Right ventricle myocardium inferior (tissue), 1 donor: ENCODE measurements at regions not wholly inside any gene's neighbourhood (a gene's known extent, or its start where the extent isn't known, plus 50 kb on each side); places are given as distances from the start of the nearest gene placed in this dataset.

ENCODE experiments used
- ATAC-seq: fragments of 200-7000 bp; cut with Tn5 transposase; one replicate; pipeline ENCODE4 v1.9.1; 2020; ENCODE audit warnings: mild to moderate bottlenecking, moderate library complexity
- DNase-seq: peaks from one replicate; pipeline ENCODE4 v3.0.0; 2021; ENCODE audit errors: missing footprints
- intact Hi-C: fragments of 100-400 bp; cut with DNase I; formaldehyde crosslinking; loops from one replicate; pipeline ENCODE4 v1.11.0; 2022
- donor health status: DM: no; HTN: yes; CAD: no; lungs with severe emphysema.

DNA sequence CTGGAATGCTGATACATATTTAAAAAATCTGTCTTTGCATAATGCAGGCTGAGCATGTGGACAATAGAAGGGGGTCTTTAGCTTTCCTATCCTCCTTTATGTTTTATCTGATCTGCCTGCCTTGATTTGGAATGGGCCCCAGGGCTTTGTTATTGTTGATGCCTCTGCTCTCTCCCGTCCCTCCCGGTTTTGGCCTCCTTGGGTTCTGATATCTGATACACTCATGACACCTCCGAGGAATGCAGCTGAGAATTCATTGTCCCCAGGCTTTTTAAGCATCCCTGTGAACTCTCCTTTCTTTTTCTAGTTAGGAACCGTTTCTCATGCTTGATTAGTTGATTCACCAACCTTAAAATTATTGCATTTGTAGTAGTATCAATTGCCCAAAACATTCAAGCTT, 185.5 kb upstream of the RALGAPA2 start:
- ATAC-seq (no peak), DNase-seq (no peak)
- intact Hi-C loops = no loop called here

DNA sequence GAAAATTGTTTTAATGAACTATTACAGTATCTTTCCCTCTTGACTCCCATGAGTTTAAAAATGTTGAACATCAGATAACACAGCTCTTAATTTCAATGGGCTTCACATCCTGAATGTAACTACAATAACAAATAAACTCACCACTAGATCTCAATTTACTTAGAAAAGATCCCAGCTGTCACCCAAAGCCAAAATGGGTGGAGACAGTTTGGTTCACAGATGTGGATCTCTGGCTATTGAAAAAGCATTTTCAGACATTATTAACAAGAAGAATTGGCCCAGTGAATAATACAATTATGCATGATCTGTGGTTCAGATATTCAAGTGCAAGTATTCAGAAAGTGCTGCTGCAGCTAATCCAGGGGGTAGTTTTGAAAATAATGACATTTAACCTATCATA, 184.7 kb upstream of the RALGAPA2 start:
- ATAC-seq (no peak), DNase-seq (no peak)
- intact Hi-C loops = no loop called here

DNA sequence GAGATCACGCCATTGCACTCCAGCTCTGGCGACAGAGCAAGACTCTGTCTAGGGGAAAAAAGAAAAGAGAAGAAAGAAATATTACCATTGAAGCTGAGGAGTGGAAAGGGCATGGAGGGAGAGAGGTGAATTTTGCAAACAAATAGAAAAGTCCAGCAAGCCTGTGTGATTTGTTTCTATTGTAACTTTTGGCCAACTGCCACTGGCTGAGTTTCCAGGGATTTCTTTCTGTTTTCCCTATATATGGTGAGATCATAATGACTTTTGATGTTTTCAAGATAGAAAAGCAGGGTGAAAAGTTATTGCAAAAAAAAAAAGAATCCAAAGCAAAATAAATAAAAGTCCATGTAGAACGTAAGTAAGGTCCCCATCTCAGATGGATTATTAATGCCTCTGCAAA, 184.2 kb upstream of the RALGAPA2 start:
- intact Hi-C loops = no loop called here
- DNase-seq = no peak
- no peak for ATAC-seq

DNA sequence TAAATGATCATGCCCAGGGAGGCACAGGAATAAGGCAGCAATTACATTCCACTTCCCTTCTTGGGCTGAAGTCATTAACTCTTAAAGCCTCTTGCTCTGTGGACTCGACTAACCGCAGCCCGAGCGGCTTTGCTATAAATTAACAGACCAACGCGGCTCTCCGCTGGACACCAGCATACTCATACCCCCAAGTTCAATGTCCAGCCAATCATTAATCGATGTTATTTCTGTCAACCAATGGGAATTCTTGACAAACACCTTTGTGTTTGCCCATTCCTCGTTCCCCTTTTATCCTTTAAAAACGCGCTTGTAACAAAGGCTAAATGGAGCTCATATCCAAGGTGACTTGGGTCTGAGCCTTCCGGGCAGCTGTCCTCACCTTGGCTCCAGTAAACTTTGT, 183.1 kb upstream of the RALGAPA2 start:
- no peak for ATAC-seq

DNA sequence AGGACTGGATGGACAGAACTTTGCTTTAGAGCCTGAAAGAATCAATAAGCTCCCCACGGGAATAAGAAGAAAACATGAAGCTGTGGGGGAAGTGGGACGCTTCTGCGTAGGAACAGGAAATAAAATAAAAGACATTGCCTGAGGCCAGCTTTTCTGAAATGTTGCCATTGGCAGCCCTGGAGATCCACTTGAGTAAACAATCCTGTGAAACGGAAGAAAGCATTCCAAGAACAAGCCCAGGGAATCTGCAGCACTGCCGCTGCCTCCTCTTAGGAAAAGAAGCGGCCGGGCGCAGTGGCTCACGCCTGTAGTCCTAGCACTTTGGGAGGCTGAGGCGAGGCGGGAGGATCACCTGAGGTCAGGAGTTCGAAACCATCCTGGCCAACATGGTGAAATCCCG, 182.3 kb upstream of the RALGAPA2 start:
- ATAC-seq = no peak
- intact Hi-C loops = no loop called here
- no peak for DNase-seq

More for the DNA sequence above, 183.1 kb upstream of the RALGAPA2 start:
- intact Hi-C loops = no loop called here
- DNase-seq = no peak

DNA sequence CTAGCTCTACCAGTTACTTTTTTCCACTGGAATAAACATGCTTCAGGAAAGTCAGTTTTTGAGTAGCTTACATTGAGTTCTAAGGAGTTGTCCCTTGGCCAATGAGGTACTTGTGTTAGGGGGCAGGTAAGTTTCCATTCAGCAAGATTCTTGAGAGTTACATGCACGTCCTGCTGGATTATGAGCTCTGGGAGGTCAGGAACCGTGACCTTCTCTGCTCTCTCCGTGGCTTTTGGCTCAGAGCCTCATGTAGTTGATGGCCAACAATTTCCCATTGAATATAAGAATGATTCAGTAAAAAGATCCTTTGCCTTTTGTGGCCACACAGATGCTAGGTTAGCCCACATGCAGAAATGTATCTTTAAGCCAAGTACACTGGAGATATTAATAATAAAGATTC, 181.8 kb upstream of the RALGAPA2 start:
- intact Hi-C loops = no loop called here
- ATAC-seq (no peak), DNase-seq (no peak)

DNA sequence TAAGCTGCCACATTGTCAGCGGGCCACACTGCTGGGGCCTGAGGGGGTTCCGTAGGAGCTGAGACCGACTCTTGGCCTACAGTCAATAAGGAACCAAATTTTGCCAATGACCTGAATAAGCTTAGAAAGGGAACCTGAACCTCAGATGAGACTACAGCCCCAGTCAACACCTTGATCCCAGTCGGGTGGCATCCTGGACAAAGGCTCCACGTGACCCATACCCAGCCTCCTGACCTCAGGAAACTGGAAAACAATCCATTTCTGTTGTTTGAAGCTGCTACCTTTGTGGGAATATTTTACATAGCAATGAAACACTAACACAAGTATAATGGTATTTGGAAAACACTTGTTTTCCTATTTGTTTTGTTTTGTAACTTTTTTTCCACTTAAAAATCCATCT, 179.9 kb upstream of the RALGAPA2 start:
- intact Hi-C loops = no loop called here
- no peak for DNase-seq
- ATAC-seq = no peak

DNA sequence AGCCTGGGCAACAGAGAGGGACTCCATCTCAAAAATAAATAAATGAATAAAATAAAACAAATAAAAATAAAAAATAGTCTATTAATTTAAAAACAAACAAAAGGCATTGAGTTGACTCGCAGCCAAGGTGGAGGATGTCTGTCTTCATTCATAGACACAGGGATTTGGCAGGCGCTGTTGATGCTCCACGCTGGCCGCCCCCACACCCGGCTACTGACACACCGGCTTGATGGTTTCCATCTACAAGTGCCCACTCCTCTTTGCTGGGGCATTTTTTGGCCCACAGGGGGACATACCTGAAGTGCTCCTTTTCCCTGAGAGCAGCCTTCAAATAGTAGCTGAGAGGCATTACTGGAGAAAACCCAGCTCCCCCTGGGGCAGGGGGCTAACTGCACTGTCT, 178.3 kb upstream of the RALGAPA2 start:
- DNase-seq (no peak), ATAC-seq (no peak)
- intact Hi-C loops = no loop called here

DNA sequence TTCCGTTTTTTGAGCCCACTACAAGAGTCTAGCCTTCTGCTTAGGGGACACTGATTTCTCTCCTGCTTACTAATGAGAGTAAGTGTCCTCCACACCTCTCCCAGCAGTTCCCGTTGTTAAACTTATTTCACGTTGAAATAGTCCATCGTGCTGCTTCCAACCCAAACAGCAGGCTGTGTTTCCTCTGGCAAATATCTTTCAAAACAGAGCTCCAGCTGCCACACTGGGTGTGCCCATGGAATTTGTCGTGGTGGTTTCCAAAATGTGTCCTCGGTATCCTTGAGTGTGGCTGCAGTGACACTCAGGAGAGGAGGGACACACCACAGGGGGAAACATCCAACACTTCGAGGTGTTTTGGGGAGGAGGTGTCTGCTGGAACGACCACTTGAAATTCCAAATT, 176.5 kb upstream of the RALGAPA2 start:
- DNase-seq (no peak), ATAC-seq (no peak)
- intact Hi-C loops = no loop called here

DNA sequence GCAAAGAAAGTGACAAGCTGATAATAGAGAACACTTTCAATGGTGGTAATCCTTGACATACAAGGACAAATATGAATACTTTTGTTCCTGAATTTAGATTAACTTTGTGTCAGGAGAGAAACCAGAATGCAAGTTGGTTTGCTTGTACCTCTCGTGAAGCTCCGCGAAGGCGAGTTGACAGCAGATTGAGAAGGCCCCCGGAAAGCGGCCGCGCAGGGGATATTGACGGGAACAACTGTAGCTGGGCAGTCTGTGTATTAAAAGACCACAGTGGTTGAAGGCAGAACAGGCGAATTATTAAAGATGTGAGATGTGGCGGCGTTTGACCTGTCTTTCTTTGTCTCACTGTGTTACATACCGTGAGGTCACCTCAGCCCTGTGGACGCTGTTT, 175.8 kb upstream of the RALGAPA2 start:
- ATAC-seq = no peak
- intact Hi-C loops = no loop called here

DNA sequence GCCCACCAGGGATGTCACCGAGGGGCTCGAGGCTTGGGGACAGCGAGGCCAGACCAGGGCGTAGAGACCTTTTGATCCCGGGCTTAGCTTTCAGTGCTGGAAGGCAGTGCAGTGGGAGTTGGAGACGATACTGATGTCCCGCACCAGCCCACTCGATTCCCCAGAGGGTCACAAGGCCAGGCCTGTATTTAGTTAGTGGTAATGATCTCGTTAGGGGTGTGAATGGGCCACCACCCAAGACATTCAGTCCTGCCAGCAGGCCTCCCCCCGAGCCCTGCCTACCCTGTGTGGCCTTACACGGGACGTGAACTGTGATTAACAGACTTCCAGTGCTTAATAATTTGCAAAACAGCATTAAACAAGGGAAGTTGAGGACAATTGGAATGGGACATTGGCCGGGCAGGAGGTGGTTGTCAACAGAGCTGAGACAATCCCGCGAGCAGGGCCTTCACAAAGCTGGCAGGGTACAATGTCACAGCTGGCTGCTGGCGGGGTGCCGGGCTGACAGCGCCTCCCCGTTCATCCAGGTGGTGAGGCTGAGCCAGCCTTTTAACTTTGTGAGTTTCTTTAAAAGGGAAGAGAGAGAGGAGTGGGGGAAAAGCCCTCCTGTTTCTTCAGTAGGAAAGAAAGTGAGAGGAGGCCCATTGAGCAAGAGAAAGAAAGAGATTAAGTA, 175.3 kb upstream of the RALGAPA2 start:
- ATAC-seq (no peak), DNase-seq (no peak)
- intact Hi-C loops = no loop called here

More for the DNA sequence above, 175.8 kb upstream of the RALGAPA2 start:
- DNase-seq = no peak

DNA sequence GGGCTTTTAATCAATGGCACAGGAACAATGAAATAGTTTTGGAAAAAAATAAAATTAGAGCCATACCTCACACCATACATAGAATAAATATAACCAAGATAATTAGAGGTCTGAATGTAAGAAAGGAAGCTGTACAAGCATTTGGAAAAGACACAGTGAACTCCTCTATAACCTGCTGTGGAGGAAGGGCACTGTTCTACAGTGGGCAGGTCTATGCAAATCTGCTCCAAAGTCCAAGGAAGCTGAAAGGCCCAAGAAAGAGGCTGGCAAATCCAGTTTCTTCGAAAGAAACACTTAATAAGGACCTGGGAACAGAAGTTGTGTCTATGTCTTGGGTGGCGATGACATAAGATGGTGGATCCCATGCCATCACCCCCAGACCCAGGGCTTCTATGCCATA, 169.4 kb upstream of the RALGAPA2 start:
- intact Hi-C loops = no loop called here
- DNase-seq (no peak), ATAC-seq (no peak)

DNA sequence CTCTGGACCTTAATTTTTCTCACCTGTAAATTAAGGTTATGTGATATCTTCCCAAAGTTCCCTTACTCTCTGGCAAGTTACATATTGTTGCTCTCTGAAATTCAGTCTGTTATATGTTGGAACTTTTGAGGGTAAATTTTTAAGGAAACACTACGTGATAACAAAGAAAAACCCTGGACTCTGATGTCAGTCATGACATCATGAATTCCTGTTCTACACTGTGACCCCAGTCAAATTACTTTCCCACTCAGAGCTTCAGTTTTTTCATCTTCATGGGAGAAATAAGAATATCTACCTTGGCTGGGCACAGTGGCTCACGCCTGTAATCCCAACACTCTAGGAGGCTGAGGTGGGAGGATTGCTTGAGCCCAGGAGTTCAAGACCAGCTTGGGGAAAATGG, 164.6 kb upstream of the RALGAPA2 start:
- DNase-seq (no peak), ATAC-seq (no peak)
- intact Hi-C loops = no loop called here

DNA sequence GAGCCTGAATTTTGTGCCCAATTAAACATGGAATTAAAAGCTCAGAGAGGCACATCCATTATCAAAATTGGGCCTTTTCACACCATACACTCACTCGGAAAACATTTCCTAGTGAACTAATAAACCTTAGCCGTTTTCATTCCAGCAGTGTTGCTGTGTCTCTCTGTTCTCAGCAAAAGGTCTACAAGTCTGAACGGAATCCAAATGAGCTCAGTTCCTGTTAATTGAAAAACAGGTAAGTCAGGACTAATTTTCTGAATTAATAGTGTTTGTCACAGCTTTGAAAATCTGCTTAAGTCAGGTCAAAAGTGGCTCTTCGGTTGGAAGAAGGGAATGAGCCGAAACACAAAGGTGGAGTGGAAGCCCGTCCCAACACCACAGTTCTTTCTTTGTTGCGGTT, 163.3 kb upstream of the RALGAPA2 start:
- intact Hi-C loops = no loop called here
- ATAC-seq (no peak), DNase-seq (no peak)

DNA sequence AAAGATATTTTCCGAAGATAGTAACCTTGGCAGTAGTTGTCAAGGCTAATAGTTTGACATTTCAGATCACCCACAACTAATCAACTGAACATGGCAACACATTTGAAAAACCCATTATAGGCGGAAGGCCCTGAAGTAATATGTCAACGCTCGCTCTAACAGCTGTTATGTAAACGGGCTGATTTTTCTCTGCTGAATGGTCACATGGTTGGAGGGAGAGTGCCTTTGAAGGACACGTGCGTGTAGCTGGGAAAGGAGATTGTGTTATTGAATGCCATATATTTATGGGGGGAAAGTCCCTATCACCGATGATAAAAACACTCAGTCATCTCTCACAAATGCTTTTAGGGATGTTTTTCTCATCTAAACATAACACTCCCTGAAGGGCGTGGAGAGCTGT, 160.0 kb upstream of the RALGAPA2 start:
- no peak for DNase-seq
- ATAC-seq = no peak
- intact Hi-C loops = no loop called here

DNA sequence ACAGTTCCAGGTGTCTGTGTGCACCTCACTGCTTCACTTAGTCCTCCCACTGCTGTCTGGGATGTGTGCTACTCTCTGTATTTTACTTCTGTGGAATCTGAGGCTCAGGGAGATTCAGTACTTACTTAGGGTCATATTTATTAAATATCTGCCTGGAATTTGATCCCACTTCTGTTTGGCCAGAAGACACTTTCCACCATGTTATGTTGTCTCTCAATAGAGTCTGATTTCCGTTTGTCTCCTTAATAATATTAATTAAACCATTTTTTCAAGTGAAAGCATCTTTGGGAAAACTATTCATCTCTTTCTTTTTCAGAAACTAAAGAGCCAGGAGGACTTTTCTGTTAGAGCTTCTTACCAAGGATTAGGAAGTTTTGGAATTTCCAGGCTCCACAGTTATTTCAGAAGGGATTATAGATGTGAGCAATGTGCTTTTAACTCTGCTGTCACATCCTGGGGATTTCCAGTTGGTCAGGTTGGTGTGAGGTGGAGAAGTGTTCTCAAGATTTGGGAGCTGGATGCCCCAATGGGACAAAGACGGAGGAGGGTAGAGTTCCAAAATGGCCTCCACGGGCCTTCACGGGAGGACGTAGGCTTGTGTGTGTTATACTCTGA, 156.8 kb upstream of the RALGAPA2 start:
- intact Hi-C loops = loop anchor here (10.0 kb wide), 2 partner anchors 366 to 706 kb away; no protein-coding TSS in a partner anchor
- DNase-seq (no peak), ATAC-seq (no peak)

DNA sequence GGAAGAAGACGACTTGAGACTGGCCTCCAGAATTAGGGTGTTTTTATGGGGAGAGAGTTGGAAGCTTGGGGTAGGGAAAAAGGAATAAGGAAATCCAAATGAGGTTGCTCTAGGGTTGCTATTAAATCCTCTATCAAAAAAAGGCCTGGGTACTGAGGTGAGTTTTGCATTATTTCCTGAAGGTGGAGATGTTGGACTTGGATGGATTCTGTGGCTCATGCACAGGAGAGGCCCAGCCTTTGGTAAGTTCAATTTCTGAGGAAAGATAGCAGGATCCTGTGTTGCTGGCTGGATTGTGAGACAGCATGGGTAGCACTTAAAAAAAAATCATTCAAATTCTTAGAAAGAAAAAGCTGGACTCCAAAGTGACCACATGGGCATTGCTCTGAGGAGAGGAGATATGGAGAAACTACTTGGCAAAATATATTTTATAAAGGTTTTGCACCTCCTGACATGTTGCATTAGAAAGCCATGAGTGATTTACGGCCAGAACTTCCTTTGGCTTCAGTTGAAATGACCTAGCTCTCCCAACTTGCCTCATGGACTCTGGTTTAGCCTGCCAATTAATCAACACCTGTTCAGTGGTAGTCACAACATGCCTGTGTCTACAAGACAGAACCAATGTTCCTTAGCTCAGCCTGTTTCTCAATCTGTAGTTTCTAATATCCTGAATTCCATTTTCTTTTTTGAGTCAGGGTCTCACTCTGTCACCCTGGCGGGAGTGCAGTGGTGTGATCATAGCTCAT, 152.1 kb upstream of the RALGAPA2 start:
- intact Hi-C loops = loop anchor here (5.0 to 10.0 kb wide), 4 partner anchors 263 to 710 kb away; partner anchors contain the start of gene KIZ
- DNase-seq (no peak), ATAC-seq (no peak)

DNA sequence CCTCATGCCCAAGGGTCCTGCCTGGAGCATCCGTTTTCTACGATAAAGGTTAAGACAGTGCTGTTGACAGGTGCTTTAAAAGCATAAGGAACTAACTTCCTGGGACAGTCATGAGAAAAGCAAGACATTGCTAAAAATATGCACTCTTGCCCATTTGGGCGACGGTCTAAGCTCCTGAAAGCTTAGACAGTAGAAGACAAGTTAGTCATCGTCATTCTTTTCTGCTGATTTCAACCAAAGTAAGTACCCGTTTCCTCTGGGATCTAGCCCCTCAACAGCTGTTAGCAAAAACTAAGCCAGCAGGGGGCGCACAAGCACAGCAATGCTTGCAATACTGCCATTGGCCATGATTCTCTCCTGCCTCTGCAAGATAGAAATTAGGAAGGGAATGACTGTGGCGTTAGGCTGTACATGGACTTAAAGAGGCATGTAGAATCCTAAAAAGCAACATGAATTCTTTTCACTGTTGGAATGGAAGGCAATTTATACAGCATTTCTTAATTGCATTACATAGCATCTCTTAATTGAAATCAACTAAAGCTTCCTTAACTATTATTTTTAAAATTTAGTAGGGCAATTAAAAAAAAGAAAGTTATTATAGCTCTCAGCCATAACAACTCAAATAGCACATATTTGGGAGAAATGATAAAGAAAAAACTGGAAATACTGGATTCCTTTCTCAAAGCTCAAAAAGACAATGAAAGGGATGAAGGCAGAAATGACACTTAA, 147.8 kb upstream of the RALGAPA2 start:
- ATAC-seq (peak; percentile 64), DNase-seq (peak; percentile 89)
- intact Hi-C loops = loop anchor here (5.0 to 10.0 kb wide), 4 partner anchors 267 to 715 kb away; partner anchors contain the start of gene KIZ

DNA sequence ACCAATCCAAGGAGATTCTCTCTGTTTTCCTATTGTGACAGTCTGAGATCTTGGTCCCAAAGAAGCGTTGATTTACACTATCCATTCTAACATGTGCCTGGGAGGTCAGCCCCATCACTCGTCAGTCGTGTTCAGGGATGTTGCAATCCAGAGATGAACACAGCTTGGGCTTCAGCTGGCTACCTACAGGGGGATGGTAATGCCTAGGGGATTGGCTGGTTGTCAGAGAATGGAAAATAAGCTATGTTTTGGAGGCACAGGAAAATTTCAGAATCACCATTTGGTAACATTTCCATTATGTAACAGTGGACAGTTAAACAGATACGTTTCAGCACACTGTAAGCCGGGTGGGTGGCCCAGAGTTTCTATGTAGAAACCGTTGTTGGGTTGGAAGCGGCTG, 147.1 kb upstream of the RALGAPA2 start:
- ATAC-seq (no peak), DNase-seq (no peak)
- intact Hi-C loops = no loop called here
